Fibroblast of lung (primary cell): ENCODE measurements at regions not wholly inside any gene's neighbourhood (a gene's known extent, or its start where the extent isn't known, plus 50 kb on each side); places are given as distances from the start of the nearest gene placed in this dataset.

Experiments
- DNase-seq, 2 donors: peaks; one replicate each; pipeline versions ENCODE4 v3.0.0 to v3.0.0-alpha.2; 2010; ENCODE audit warnings: low read depth in 2 of 2
- H2AFZ ChIP-seq: 2 replicates; pipeline ENCODE4 v1.5.1; 2012; ENCODE audit warnings: low read length, control low read depth, inconsistent platforms
- H3K27ac ChIP-seq: 2 replicates; pipeline ENCODE4 v1.5.1; 2011; ENCODE audit warnings: low read length, control low read depth; ENCODE audit not compliant: insufficient read depth
- H3K27me3 ChIP-seq: 2 replicates; pipeline ENCODE4 v1.5.1; 2011; ENCODE audit warnings: mild to moderate bottlenecking, low read length; ENCODE audit not compliant: control insufficient read depth, insufficient read depth
- H3K36me3 ChIP-seq: 2 replicates; pipeline ENCODE4 v1.5.1; 2011; ENCODE audit warnings: low read length; ENCODE audit not compliant: control insufficient read depth, insufficient read depth
- H3K4me1 ChIP-seq: 2 replicates; pipeline ENCODE4 v1.5.1; 2011; ENCODE audit warnings: low read length; ENCODE audit not compliant: control insufficient read depth, insufficient read depth; ENCODE audit errors: extremely low read depth
- H3K4me2 ChIP-seq: 2 replicates; pipeline ENCODE4 v1.5.1; 2011; ENCODE audit warnings: low read length, control low read depth; ENCODE audit not compliant: insufficient read depth; ENCODE audit errors: extremely low read depth
- H3K4me3 ChIP-seq, 4 experiments: fragments of 200-600 bp in 1 of 4; sonication (generic) in 1 of 4; replicated peaks in 1 of 4; 2 replicates each; pipeline ENCODE4 v1.5.1; 2011 to 2016; ENCODE audit warnings: low read length in 4 of 4, low read depth in 3 of 4, mild to moderate bottlenecking in 3 of 4, control low read depth in 2 of 4, inconsistent platforms in 1 of 4, mixed read lengths in 1 of 4; ENCODE audit not compliant: insufficient read depth in 1 of 4; ENCODE audit errors: control extremely low read depth in 1 of 4
- H3K79me2 ChIP-seq: 2 replicates; pipeline ENCODE4 v1.5.1; 2012; ENCODE audit warnings: mild to moderate bottlenecking, low read length, inconsistent platforms; ENCODE audit not compliant: control insufficient read depth, insufficient read depth
- H3K9ac ChIP-seq: 2 replicates; pipeline ENCODE4 v1.5.1; 2011; ENCODE audit warnings: mild to moderate bottlenecking, low read length, control low read depth; ENCODE audit not compliant: insufficient read depth
- H3K9me3 ChIP-seq: 2 replicates; pipeline ENCODE4 v1.5.1; 2012; ENCODE audit warnings: low read depth, low read length; ENCODE audit not compliant: control insufficient read depth, insufficient read depth
- H4K20me1 ChIP-seq: 2 replicates; pipeline ENCODE4 v1.5.1; 2011; ENCODE audit warnings: low read length; ENCODE audit not compliant: control insufficient read depth, insufficient read depth; ENCODE audit errors: extremely low read depth
- CTCF ChIP-seq, 2 donors: IDR thresholded peaks in 1 of 2; conservative IDR thresholded peaks in 1 of 2; 1 replicate in 1 of 2; 2 replicates in 1 of 2; pipeline ENCODE4 v1.5.1; 2011 to 2012; ENCODE audit warnings: low read length in 2 of 2, control low read depth in 1 of 2, inconsistent platforms in 1 of 2, low read depth in 1 of 2, mild to moderate bottlenecking in 1 of 2
- EZH2 ChIP-seq: IDR thresholded peaks from 2 replicates; pipeline ENCODE4 v1.5.1; 2012; ENCODE audit warnings: low read length, control low read depth, mild to moderate bottlenecking; ENCODE audit errors: missing control alignments

DNA sequence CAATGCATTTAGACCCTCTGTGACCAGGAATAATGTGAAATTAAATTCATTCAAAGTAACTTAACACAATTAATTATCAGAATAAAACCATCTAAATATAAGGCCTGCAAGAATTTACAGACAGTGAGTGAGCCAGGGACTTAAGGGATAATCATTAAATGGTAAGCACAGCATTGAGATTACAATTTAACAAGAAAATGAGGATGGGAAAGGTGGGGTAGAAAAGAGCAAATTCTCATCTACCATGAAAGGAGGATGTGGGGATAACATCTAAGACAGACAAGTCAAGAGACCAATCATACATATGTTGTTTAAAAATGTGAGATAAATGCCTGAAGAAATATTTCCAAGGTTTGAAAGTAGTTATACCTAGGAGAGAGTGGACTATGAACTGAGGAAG, 259.3 kb upstream of the NT5C1B start:
- no peak overlapping the region for H3K9ac ChIP-seq
- H3K4me3 ChIP-seq, result no peak overlapping the region
- H4K20me1 ChIP-seq, result no peaks in the 10 kb centered on the region
- H3K9me3 ChIP-seq, result no peaks in the 10 kb centered on the region
- H3K4me1 ChIP-seq, result no peaks in the 10 kb centered on the region
- H3K27me3 ChIP-seq, result no peaks in the 10 kb centered on the region
- H2AFZ ChIP-seq, result no peak overlapping the region
- H3K36me3 ChIP-seq, result no peaks in the 10 kb centered on the region
- no peak for DNase-seq
- TF ChIP-seq CTCF (conservative IDR thresholded peaks at IDR 0.05 in 1 of 2, IDR thresholded peaks at IDR 0.05 in 1 of 2; ENCODE audit: low read depth in 1 of 2, low read length in 2 of 2) (no peak), EZH2 (no peak)
- no peak overlapping the region for H3K27ac ChIP-seq
- H3K4me2 ChIP-seq, result no peak overlapping the region
- no peaks in the 10 kb centered on the region for H3K79me2 ChIP-seq

- Histone ChIP-seq H3K4me2 (no peak overlapping the region), H3K4me1 (no peaks in the 10 kb centered on the region), H3K36me3 (no peaks in the 10 kb centered on the region), H3K79me2 (no peaks in the 10 kb centered on the region), H3K27me3 (no peaks in the 10 kb centered on the region), H4K20me1 (no peaks in the 10 kb centered on the region), H2AFZ (no peak overlapping the region), H3K4me3 (no peak overlapping the region), H3K9ac (no peak overlapping the region), H3K9me3 (no peaks in the 10 kb centered on the region), H3K27ac (no peak overlapping the region)
- TF ChIP-seq EZH2 (no peak), CTCF (conservative IDR thresholded peaks at IDR 0.05 in 1 of 2, IDR thresholded peaks at IDR 0.05 in 1 of 2; ENCODE audit: low read depth in 1 of 2, low read length in 2 of 2) (no peak)
- peak in 1 of 2 donors; percentile 32 for DNase-seq
These were observed 256.6 kb upstream of the NT5C1B start for GRCh38 chr2:18845854-18846445.

- Histone ChIP-seq H3K4me2 (no peak overlapping the region), H3K79me2 (no peaks in the 10 kb centered on the region), H3K27ac (no peak overlapping the region), H3K4me1 (no peaks in the 10 kb centered on the region), H3K4me3 (no peak overlapping the region), H3K27me3 (no peaks in the 10 kb centered on the region), H3K36me3 (no peaks in the 10 kb centered on the region), H4K20me1 (no peaks in the 10 kb centered on the region), H3K9ac (no peak overlapping the region), H3K9me3 (no peaks in the 10 kb centered on the region), H2AFZ (no peak overlapping the region)
- TF ChIP-seq EZH2, result no peak
- no peak for DNase-seq
These were observed 253.5 kb upstream of the NT5C1B start for GRCh38 chr2:18842836-18843235.
